ENCODE measurements at regions not wholly inside any gene's neighbourhood (a gene's known extent, or its start where the extent isn't known, plus 50 kb on each side); places are given as distances from the start of the nearest gene placed in this dataset.

- no peak overlapping the region for H2AK9ac ChIP-seq (replicated peaks; ENCODE audit: low read depth, low read length, poor library complexity)
- H2BK15ac ChIP-seq (ENCODE audit: low read depth, low read length): no peak overlapping the region
- DNase-seq (no peak), ATAC-seq (ENCODE audit: low read depth) (no peak)
- in situ Hi-C loops (cut with MboI; ENCODE audit: low sequenced_read_pairs) (no loop called here), intact Hi-C loops (cut with micrococcal nuclease) (no loop called here), dilution Hi-C loops (cut with HindIII; ENCODE audit: low sequenced_read_pairs, unreplicated experiment) (no loop called here)
- no peak overlapping the region for H4K91ac ChIP-seq (ENCODE audit: insufficient read depth, low read depth, low read length)
- H3K79me1 ChIP-seq (ENCODE audit: low read depth in 1 of 2, low read length in 2 of 2): no peaks in the 10 kb centered on the region
- H2AFZ ChIP-seq (replicated peaks; ENCODE audit: low read length, poor library complexity): no peak overlapping the region
- H2BK120ac ChIP-seq (ENCODE audit: low read depth, low read length): no peak overlapping the region
- H3K9me3 ChIP-seq (ENCODE audit: control insufficient read depth, insufficient read depth, low read length): peaks cover 6% of the 10 kb centered on the region
- no peak overlapping the region for H3K4ac ChIP-seq (ENCODE audit: low read depth, low read length)
- H3K9ac ChIP-seq (ENCODE audit: low read depth, low read length): no peak overlapping the region
- no peaks in the 10 kb centered on the region for H3K36me3 ChIP-seq (ENCODE audit: control insufficient read depth, insufficient read depth, low read length)
- no peaks in the 10 kb centered on the region for H3K4me1 ChIP-seq (ENCODE audit: control insufficient read depth, insufficient read depth, low read length)
- no peak overlapping the region for H3K14ac ChIP-seq (replicated peaks; ENCODE audit: low read depth, low read length)
- H2BK5ac ChIP-seq (ENCODE audit: low read depth, low read length, poor library complexity, severe bottlenecking): no peak overlapping the region
- no TSS peak for BruUV-seq (replicated peaks)
- ChIA-PET POLR2A (ENCODE audit: unreplicated experiment) (no interaction called here), CTCF (no interaction called here)
- H3K9me1 ChIP-seq (ENCODE audit: insufficient read depth, low read length): no peaks in the 10 kb centered on the region
- H3K27ac ChIP-seq (ENCODE audit: insufficient read depth, low read length): no peak overlapping the region
- H2AK5ac ChIP-seq (ENCODE audit: low read depth, low read length): no peak overlapping the region
- WGBS, 2 experiments (ENCODE audit: extremely low coverage in 2 of 2, insufficient read length in 1 of 2): no CpG with 5 or more reads among the region's 1 CpG
- no peak overlapping the region for H4K8ac ChIP-seq (ENCODE audit: low read depth in 2 of 2, low read length in 2 of 2)
- TF ChIP-seq RAD21 (IDR thresholded peaks at IDR 0.05; ENCODE audit: low read length): no peak
- no peak for TF ChIP-seq MAFK (IDR thresholded peaks at IDR 0.05; ENCODE audit: low read depth, low read length)
- no peak for TF ChIP-seq CTCF (conservative IDR thresholded peaks at IDR 0.05; ENCODE audit: low read depth, low read length)
- TF ChIP-seq POLR2A (IDR thresholded peaks at IDR 0.05; ENCODE audit: low read depth, low read length): no peak
- TF ChIP-seq CHD1 (IDR thresholded peaks at IDR 0.05; ENCODE audit: low read depth, low read length): no peak
- TF ChIP-seq SMC3 (IDR thresholded peaks at IDR 0.05; ENCODE audit: low read depth, low read length): no peak
- no peak for TF ChIP-seq FOS (IDR thresholded peaks at IDR 0.05; ENCODE audit: low read depth, low read length)
- no peak for TF ChIP-seq RCOR1 (IDR thresholded peaks at IDR 0.05; ENCODE audit: insufficient replicate concordance, low read length)
- TF ChIP-seq NFE2L2 (IDR thresholded peaks at IDR 0.05; ENCODE audit: low read depth, low read length): no peak
- no peak for TF ChIP-seq CEBPB (IDR thresholded peaks at IDR 0.05; ENCODE audit: low read depth, low read length)
- no peaks in the 10 kb centered on the region for H3K27me3 ChIP-seq (ENCODE audit: control insufficient read depth, insufficient read depth, low read length)
- H3K18ac ChIP-seq (ENCODE audit: low read depth, low read length): no peak overlapping the region
- H4K5ac ChIP-seq (ENCODE audit: low read depth, low read length): no peak overlapping the region
- no peak overlapping the region for H3K56ac ChIP-seq (ENCODE audit: extremely low read depth, insufficient read depth, low read length)
- H3K4me3 ChIP-seq (ENCODE audit: insufficient read depth, low read depth, low read length): no peak overlapping the region
- H4K20me1 ChIP-seq (ENCODE audit: insufficient read depth, low read length): no peaks in the 10 kb centered on the region
- H3K23ac ChIP-seq (ENCODE audit: low read depth, low read length): no peak overlapping the region
- H2BK20ac ChIP-seq (ENCODE audit: low read depth, low read length): no peak overlapping the region
- no peak overlapping the region for H3K4me2 ChIP-seq (ENCODE audit: low read depth, low read length)
Measured at GRCh38 chr7:118862740-118863139, 638.2 kb downstream of the ANKRD7 start.

All from IMR-90 (cell line).